ENCODE measurements at regions not wholly inside any gene's neighbourhood (a gene's known extent, or its start where the extent isn't known, plus 50 kb on each side); places are given as distances from the start of the nearest gene placed in this dataset.

GRCh38 chr11:28727254-28727653 is 619.1 kb downstream of the METTL15 start:
- no peaks in the 10 kb centered on the region for H3K27me3 ChIP-seq (ENCODE audit: insufficient read depth, poor library complexity, severe bottlenecking)
- no peak for TF ChIP-seq POLR2AphosphoS5 (IDR thresholded peaks at IDR 0.05; ENCODE audit: low read depth)
- TF ChIP-seq CTCF (IDR thresholded peaks at IDR 0.05; ENCODE audit: insufficient read depth, low read length) = no peak
- no peak for TF ChIP-seq GABPA (IDR thresholded peaks at IDR 0.05; ENCODE audit: low read depth)
- TF ChIP-seq SPI1 (IDR thresholded peaks at IDR 0.05; ENCODE audit: borderline replicate concordance, low read depth) = no peak
- no peak for TF ChIP-seq REST (IDR thresholded peaks at IDR 0.05; ENCODE audit: insufficient replicate concordance, low read depth)
- DNase-seq (ENCODE audit: low read depth in 1 of 2, low spot score in 1 of 2) = no peak
- H3K4me3 ChIP-seq (replicated peaks; ENCODE audit: insufficient read depth, low read length) = no peak overlapping the region
- H3K27ac ChIP-seq (replicated peaks) = no peak overlapping the region

GRCh38 chr11:28726432-28726831 is 618.2 kb downstream of the METTL15 start:
- no peak for TF ChIP-seq CTCF (IDR thresholded peaks at IDR 0.05; ENCODE audit: insufficient read depth, low read length)
- TF ChIP-seq SPI1 (IDR thresholded peaks at IDR 0.05; ENCODE audit: borderline replicate concordance, low read depth) = no peak
- TF ChIP-seq REST (IDR thresholded peaks at IDR 0.05; ENCODE audit: insufficient replicate concordance, low read depth) = no peak
- no peak for TF ChIP-seq GABPA (IDR thresholded peaks at IDR 0.05; ENCODE audit: low read depth)
- TF ChIP-seq POLR2AphosphoS5 (IDR thresholded peaks at IDR 0.05; ENCODE audit: low read depth) = no peak
- no peaks in the 10 kb centered on the region for H3K27me3 ChIP-seq (ENCODE audit: insufficient read depth, poor library complexity, severe bottlenecking)
- H3K27ac ChIP-seq (replicated peaks) = no peak overlapping the region
- DNase-seq (ENCODE audit: low read depth in 1 of 2, low spot score in 1 of 2) = no peak
- H3K4me3 ChIP-seq (replicated peaks; ENCODE audit: insufficient read depth, low read length) = no peak overlapping the region

GRCh38 chr11:28715726-28716125 is 607.5 kb downstream of the METTL15 start:
- no peak overlapping the region for H3K27ac ChIP-seq (replicated peaks)
- no peak for DNase-seq (ENCODE audit: low read depth in 1 of 2, low spot score in 1 of 2)
- TF ChIP-seq REST (IDR thresholded peaks at IDR 0.05; ENCODE audit: insufficient replicate concordance, low read depth) = no peak
- no peak for TF ChIP-seq GABPA (IDR thresholded peaks at IDR 0.05; ENCODE audit: low read depth)
- TF ChIP-seq CTCF (IDR thresholded peaks at IDR 0.05; ENCODE audit: insufficient read depth, low read length) = no peak
- TF ChIP-seq SPI1 (IDR thresholded peaks at IDR 0.05; ENCODE audit: borderline replicate concordance, low read depth) = no peak
- TF ChIP-seq POLR2AphosphoS5 (IDR thresholded peaks at IDR 0.05; ENCODE audit: low read depth) = no peak
- no peaks in the 10 kb centered on the region for H3K27me3 ChIP-seq (ENCODE audit: insufficient read depth, poor library complexity, severe bottlenecking)
- H3K4me3 ChIP-seq (replicated peaks; ENCODE audit: insufficient read depth, low read length) = no peak overlapping the region

Measured in HL-60 (cell line).